Astrocyte of the cerebellum (primary cell): ENCODE measurements at regions not wholly inside any gene's neighbourhood (a gene's known extent, or its start where the extent isn't known, plus 50 kb on each side); places are given as distances from the start of the nearest gene placed in this dataset.
A peak's percentile ranks its signal among the peaks of the same experiment; 100 is the strongest.

ENCODE experiments used
- DNase-seq: peaks from one replicate; pipeline ENCODE4 v3.0.0-alpha.2; 2011; ENCODE audit warnings: low read depth
- H3K4me3 ChIP-seq: 2 replicates; pipeline ENCODE4 v1.5.1; 2011; ENCODE audit warnings: mild to moderate bottlenecking, low read depth, low read length, moderate library complexity
- in situ Hi-C: cut with HindIII; loops from 2 replicates; pipeline ENCODE4 v1.10.0; 2017; ENCODE audit warnings: low sequenced_read_pairs
- TF ChIP-seq, protein P1 (sequence below): IDR thresholded peaks from 2 replicates; pipeline ENCODE4 v1.5.1; 2012; ENCODE audit warnings: low read length, low read depth, moderate library complexity, mild to moderate bottlenecking; ENCODE audit errors: missing control alignments

DNA sequence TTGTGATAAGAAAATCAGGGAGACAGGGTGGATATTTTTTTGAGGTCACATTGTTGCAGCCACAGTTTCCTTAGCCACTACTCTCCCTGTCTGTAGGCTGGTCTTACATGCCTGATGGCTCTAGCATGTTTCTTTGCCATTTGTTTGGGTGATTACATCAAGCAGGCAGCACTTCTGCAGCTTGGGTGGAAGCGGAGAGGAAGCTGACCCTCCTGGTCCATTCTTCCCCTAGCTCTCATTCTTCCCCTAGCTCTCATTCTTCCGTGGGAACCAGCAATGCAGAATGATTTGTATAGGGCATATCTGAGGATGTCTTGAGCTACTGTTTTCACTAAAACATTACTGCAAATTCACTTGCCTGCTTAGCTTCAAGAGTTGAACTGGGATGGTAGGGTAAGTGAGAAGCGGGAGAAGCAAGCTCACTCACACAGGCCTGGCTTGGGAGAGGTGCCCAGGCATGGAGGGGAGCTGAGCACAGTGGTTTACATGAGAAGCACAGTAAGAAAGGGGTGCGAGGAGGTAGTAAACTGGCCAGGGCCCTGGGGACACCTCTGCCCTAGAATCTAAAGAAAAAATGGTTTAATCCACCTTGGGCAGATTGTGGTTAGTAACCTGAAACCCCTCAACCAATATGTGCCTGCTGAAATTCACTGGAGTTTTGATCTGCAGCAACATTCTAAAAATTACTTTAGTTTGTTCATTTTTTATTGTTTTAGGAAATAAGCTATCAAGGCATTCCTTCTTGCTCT is 538.9 kb downstream of the RFC3 start:
- TF ChIP-seq, protein P1, sequence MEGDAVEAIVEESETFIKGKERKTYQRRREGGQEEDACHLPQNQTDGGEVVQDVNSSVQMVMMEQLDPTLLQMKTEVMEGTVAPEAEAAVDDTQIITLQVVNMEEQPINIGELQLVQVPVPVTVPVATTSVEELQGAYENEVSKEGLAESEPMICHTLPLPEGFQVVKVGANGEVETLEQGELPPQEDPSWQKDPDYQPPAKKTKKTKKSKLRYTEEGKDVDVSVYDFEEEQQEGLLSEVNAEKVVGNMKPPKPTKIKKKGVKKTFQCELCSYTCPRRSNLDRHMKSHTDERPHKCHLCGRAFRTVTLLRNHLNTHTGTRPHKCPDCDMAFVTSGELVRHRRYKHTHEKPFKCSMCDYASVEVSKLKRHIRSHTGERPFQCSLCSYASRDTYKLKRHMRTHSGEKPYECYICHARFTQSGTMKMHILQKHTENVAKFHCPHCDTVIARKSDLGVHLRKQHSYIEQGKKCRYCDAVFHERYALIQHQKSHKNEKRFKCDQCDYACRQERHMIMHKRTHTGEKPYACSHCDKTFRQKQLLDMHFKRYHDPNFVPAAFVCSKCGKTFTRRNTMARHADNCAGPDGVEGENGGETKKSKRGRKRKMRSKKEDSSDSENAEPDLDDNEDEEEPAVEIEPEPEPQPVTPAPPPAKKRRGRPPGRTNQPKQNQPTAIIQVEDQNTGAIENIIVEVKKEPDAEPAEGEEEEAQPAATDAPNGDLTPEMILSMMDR: no peak
- DNase-seq: no peak
- in situ Hi-C loops: no loop called here
- H3K4me3 ChIP-seq: no peak overlapping the region

DNA sequence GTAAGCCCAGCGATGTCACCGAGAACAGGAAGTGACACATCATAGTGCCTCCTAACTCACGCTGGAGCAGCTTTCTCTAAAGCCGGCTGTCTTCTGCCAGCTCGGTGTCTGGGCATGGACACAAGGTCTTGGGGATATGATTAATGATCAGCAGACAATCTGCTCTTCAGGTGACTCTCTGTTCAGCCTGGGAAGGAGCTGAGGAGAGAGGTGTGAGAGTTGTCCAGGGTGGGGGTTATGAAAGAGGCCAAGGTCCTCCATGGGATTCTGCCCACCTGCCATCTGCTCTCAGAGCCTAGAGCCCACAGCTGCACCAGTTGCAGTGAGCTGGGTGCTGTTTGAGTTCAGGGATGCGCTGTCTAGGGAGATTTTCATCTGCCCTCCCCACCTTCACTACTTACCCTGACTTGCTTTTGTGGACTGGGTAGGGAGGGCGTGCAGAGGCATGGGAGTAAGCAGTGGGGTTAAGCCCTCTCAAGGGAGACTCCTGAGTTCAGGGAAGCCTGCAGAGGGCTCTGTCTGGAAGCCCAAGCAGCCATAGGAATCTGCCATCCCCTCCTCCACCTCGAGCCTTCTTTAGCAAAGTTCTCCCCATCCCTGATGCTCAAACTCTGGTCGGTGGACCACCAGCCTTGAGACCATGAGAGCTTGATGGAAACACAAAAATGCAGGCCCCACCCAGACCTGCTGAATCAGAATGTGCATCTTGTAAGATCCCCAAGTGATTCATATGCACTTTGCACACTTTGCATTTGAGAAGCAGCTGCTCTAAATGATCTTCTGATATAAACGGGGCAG is 539.7 kb downstream of the RFC3 start:
- in situ Hi-C loops: no loop called here
- DNase-seq: no peak

DNA sequence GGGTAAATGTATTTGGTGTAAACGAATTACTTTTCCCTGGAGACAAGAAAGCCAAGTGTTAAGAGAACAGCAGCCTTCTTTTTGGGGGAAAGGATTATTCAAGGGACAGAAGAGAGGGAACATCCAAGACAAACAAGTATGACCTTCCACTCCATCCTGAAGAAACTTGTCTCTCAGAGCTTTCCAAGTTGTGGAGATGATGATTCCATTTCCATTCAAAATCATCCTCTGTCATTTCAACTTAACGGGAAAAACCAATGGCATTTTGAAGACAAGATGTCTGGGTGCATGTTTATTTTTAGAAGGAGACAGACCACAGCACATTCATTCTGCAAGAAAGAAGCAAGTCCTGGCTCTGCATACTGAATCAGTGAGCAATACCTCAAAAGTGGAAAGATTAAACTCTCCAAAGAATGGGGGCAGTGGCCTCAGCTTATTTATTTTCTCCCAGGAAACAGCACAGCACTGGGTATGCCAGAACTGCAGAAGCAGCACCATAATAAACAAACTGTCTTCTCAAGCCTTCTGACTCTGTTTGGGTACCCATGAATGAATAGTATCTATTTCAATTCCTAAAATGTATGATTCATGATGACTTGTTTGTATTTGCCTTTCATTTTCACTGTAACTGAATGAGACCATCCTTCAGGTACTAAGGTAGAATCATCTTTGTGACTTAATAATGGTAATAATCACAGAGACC is 541.0 kb downstream of the RFC3 start:
- in situ Hi-C loops: no loop called here
- DNase-seq: peak; percentile 29
- no peak overlapping the region for H3K4me3 ChIP-seq

More for the DNA sequence above, 539.7 kb downstream of the RFC3 start:
- H3K4me3 ChIP-seq: no peak overlapping the region
- TF ChIP-seq, protein P1: no peak

DNA sequence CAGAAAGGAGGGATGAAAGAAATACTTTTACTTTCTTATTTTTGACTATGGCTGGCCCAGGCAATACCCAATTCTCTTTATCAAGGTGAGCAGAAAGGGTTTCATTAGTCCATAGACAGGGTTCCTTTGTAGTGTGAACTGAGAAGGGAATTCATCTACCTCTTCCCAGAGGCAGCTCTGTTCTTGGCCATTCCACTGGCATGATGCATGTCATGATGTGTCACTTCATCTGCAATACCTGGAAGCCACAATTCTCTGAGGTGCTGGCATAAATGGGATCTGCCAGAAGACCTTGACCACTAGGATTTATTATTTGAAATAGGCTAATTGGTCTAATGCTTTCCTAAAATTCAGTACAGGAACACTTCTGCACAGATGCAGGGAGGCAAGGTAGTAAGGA is 542.8 kb downstream of the RFC3 start:
- in situ Hi-C loops: no loop called here
- no peak for DNase-seq

More for the DNA sequence above, 541.0 kb downstream of the RFC3 start:
- TF ChIP-seq, protein P1: no peak

DNA sequence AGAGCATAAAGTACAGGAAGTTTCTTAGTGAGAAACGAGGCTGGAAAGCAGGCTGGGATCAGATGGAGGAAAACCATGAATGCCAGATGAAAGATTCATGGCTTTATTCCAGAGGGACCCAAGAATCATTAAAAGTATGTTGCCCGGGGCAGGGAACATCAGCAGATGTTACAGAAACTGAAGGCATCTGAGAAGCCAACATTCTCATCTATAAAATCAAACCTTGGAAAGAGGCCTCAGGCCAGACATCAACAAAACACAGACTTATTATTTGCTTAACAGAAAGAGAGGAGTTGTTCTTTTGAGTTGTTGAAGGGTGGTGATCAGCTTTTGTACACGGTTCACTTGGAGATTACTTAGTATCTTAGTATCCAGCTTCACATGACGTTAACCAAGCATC is 543.6 kb downstream of the RFC3 start:
- TF ChIP-seq, protein P1: no peak
- no peak for DNase-seq

More for the DNA sequence above, 542.8 kb downstream of the RFC3 start:
- TF ChIP-seq, protein P1: no peak
- no peak overlapping the region for H3K4me3 ChIP-seq

DNA sequence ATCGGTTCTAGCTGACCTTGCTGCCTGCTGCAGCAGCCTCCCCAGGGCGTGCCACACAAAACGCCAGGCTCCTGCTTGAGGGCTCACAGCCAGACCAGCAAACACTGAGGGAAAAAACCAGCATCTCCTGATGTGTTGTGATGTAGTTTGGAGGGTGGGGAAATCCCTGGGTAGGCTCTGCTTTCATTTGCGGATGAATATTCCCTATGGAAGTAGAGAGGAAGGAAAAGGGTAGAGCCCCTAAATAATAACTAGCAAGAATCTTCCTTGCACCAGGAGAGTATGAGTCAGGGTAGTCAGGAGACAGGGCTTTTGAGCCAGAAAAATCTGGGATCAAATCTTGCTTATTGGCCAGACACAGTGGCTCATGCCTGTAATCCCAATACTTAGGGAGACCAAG is 545.3 kb downstream of the RFC3 start:
- no peak for DNase-seq
- TF ChIP-seq, protein P1: no peak
- in situ Hi-C loops: no loop called here
- no peak overlapping the region for H3K4me3 ChIP-seq

More for the DNA sequence above, 543.6 kb downstream of the RFC3 start:
- in situ Hi-C loops: no loop called here
- H3K4me3 ChIP-seq: no peak overlapping the region
